ENCODE measurements at regions not wholly inside any gene's neighbourhood (a gene's known extent, or its start where the extent isn't known, plus 50 kb on each side); places are given as distances from the start of the nearest gene placed in this dataset.

DNA sequence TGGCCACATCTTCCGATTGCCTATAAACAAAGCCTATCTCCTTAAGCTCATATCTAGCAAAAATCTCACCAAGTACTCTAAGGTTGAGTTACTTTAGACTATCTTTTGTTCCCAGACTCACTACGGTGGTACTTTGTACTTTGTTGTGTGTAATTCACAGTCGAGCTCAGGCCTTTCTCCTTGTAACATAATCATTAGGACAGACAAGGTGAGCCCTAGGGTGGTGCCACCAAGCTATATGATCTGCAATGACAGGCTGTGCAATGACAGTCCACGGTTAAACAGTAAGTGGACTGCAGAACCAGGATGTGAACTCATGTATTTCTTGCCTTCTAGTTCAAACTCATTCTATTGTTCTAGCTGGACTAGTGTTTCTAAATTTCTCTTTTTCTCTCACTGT is 132.2 kb downstream of the UBE2U start:
- TF ChIP-seq, protein P1, sequence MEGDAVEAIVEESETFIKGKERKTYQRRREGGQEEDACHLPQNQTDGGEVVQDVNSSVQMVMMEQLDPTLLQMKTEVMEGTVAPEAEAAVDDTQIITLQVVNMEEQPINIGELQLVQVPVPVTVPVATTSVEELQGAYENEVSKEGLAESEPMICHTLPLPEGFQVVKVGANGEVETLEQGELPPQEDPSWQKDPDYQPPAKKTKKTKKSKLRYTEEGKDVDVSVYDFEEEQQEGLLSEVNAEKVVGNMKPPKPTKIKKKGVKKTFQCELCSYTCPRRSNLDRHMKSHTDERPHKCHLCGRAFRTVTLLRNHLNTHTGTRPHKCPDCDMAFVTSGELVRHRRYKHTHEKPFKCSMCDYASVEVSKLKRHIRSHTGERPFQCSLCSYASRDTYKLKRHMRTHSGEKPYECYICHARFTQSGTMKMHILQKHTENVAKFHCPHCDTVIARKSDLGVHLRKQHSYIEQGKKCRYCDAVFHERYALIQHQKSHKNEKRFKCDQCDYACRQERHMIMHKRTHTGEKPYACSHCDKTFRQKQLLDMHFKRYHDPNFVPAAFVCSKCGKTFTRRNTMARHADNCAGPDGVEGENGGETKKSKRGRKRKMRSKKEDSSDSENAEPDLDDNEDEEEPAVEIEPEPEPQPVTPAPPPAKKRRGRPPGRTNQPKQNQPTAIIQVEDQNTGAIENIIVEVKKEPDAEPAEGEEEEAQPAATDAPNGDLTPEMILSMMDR (IDR thresholded peaks at IDR 0.05; ENCODE audit: low read depth, low read length, missing input control): no peak
- TF ChIP-seq RXRA (IDR thresholded peaks at IDR 0.05) (no peak), GABPA (IDR thresholded peaks at IDR 0.05 in 1 of 2, conservative IDR thresholded peaks at IDR 0.05 in 1 of 2) (no peak), RAD21 (IDR thresholded peaks at IDR 0.05) (no peak), YY1 (IDR thresholded peaks at IDR 0.05) (no peak), FOXA1 (IDR thresholded peaks at IDR 0.05) (no peak), TAF1 (conservative IDR thresholded peaks at IDR 0.05) (no peak)
- TF ChIP-seq, protein P2, sequence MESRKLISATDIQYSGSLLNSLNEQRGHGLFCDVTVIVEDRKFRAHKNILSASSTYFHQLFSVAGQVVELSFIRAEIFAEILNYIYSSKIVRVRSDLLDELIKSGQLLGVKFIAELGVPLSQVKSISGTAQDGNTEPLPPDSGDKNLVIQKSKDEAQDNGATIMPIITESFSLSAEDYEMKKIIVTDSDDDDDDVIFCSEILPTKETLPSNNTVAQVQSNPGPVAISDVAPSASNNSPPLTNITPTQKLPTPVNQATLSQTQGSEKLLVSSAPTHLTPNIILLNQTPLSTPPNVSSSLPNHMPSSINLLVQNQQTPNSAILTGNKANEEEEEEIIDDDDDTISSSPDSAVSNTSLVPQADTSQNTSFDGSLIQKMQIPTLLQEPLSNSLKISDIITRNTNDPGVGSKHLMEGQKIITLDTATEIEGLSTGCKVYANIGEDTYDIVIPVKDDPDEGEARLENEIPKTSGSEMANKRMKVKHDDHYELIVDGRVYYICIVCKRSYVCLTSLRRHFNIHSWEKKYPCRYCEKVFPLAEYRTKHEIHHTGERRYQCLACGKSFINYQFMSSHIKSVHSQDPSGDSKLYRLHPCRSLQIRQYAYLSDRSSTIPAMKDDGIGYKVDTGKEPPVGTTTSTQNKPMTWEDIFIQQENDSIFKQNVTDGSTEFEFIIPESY (IDR thresholded peaks at IDR 0.05): no peak
- TF ChIP-seq, protein P3, sequence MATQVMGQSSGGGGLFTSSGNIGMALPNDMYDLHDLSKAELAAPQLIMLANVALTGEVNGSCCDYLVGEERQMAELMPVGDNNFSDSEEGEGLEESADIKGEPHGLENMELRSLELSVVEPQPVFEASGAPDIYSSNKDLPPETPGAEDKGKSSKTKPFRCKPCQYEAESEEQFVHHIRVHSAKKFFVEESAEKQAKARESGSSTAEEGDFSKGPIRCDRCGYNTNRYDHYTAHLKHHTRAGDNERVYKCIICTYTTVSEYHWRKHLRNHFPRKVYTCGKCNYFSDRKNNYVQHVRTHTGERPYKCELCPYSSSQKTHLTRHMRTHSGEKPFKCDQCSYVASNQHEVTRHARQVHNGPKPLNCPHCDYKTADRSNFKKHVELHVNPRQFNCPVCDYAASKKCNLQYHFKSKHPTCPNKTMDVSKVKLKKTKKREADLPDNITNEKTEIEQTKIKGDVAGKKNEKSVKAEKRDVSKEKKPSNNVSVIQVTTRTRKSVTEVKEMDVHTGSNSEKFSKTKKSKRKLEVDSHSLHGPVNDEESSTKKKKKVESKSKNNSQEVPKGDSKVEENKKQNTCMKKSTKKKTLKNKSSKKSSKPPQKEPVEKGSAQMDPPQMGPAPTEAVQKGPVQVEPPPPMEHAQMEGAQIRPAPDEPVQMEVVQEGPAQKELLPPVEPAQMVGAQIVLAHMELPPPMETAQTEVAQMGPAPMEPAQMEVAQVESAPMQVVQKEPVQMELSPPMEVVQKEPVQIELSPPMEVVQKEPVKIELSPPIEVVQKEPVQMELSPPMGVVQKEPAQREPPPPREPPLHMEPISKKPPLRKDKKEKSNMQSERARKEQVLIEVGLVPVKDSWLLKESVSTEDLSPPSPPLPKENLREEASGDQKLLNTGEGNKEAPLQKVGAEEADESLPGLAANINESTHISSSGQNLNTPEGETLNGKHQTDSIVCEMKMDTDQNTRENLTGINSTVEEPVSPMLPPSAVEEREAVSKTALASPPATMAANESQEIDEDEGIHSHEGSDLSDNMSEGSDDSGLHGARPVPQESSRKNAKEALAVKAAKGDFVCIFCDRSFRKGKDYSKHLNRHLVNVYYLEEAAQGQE (IDR thresholded peaks at IDR 0.05): no peak
- TF ChIP-seq, protein P4, sequence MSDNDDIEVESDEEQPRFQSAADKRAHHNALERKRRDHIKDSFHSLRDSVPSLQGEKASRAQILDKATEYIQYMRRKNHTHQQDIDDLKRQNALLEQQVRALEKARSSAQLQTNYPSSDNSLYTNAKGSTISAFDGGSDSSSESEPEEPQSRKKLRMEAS (IDR thresholded peaks at IDR 0.05): no peak
- TF ChIP-seq, protein P5, sequence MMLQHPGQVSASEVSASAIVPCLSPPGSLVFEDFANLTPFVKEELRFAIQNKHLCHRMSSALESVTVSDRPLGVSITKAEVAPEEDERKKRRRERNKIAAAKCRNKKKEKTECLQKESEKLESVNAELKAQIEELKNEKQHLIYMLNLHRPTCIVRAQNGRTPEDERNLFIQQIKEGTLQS (IDR thresholded peaks at IDR 0.05): no peak
